H1 (cell line): ENCODE measurements at regions not wholly inside any gene's neighbourhood (a gene's known extent, or its start where the extent isn't known, plus 50 kb on each side); places are given as distances from the start of the nearest gene placed in this dataset.

Experiments used
- CHD7 ChIP-seq: fragments of 300-600 bp; sonication (generic); IDR thresholded peaks from 2 replicates; pipeline ENCODE4 v1.7.1; 2012; ENCODE audit warnings: low read length, moderate library complexity, mild to moderate bottlenecking, inconsistent platforms; ENCODE audit not compliant: insufficient replicate concordance

DNA sequence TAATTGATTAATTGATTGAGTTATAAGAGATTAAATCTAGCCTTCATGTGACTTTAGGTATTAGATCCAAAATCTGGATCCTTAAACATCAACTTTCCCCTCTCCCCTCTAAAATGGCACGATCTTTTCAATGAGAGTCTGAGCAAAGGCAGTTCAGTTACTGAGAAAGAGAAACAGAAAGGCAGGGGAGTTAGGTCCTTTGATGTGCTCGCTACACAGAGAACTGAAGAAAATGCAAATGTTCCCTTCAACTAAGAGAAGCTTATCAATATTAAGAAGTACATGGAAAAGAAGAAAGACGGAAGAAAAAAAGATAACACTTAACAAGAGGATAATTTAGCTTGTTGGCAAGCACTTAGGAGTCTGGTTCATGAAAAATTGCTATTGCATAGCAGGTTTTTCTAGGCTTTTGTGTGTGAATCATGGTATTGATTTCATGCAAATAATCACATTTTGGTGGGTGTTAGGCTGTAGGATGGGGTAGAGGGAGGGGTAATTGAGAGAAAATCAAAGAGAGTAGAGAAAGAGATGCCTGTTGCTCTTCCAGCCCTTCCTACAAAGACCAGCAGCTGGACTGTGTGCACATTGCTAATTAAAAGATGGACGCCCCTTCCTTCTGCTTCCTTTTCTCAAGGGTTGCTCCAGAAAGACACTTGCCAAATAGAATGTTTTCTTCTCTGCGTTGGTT lies 307.6 kb upstream of the PLXNA2 start (continued):
- TF ChIP-seq CHD7 = no peak
